ENCODE measurements at regions not wholly inside any gene's neighbourhood (a gene's known extent, or its start where the extent isn't known, plus 50 kb on each side); places are given as distances from the start of the nearest gene placed in this dataset.

DNA sequence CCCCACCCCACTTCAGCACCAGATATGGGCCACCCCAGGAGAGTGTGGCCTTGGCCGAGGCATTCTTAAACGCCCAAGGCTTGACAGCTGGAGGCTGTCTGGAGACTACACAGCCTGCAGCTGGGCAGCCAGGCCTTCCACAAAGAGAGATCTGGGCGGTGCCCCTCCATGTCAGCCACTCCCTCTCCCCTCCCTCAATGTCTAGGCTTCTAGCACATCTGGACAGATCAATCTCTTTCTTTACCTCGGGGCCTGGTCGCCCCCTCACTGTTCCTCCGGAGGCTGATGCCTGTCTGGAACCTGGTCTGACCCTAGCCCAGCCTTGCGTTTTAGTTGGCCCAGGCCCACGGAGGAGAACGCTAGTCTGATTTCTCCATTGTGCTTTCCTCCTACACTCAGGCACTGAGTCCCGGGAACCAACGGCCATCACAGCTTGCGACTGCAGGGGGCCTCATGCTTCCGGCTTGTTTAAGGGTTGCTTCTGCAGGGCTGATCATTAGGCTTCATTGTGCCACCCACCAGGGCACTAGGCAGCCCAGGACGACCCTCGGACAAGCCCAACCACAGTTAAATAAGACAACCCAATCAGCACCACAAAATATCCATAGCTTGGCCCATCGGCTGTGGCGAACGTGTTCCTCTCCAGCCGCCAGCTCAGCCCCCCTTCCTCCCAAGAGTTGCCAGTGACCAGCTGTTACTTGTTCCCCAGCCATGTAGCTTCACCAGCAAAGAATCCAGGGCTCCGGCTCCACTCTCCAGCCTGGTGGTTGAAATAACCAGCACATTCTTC is 200.6 kb downstream of the BCOR start:
- TF ChIP-seq, protein P1, sequence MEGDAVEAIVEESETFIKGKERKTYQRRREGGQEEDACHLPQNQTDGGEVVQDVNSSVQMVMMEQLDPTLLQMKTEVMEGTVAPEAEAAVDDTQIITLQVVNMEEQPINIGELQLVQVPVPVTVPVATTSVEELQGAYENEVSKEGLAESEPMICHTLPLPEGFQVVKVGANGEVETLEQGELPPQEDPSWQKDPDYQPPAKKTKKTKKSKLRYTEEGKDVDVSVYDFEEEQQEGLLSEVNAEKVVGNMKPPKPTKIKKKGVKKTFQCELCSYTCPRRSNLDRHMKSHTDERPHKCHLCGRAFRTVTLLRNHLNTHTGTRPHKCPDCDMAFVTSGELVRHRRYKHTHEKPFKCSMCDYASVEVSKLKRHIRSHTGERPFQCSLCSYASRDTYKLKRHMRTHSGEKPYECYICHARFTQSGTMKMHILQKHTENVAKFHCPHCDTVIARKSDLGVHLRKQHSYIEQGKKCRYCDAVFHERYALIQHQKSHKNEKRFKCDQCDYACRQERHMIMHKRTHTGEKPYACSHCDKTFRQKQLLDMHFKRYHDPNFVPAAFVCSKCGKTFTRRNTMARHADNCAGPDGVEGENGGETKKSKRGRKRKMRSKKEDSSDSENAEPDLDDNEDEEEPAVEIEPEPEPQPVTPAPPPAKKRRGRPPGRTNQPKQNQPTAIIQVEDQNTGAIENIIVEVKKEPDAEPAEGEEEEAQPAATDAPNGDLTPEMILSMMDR (optimal IDR thresholded peaks at IDR 0.05 in 1 of 3, IDR thresholded peaks at IDR 0.05 in 1 of 3, conservative IDR thresholded peaks at IDR 0.05 in 1 of 3; ENCODE audit: extremely low read depth in 1 of 3, insufficient read depth in 2 of 3, low read length in 3 of 3): no peak
- no peak for TF ChIP-seq EZH2 (IDR thresholded peaks at IDR 0.05; ENCODE audit: low read length)

All from keratinocyte (primary cell).